ENCODE measurements at regions not wholly inside any gene's neighbourhood (a gene's known extent, or its start where the extent isn't known, plus 50 kb on each side); places are given as distances from the start of the nearest gene placed in this dataset.
"Not testable (repeated sequence)": the region's sequence is repeated elsewhere in the genome, so short reads cannot be mapped to it uniquely, and the experiment has no call there.

- 91% methylated on average over 8 of the region's 9 CpGs for WGBS (ENCODE audit: insufficient coverage)
- not testable (repeated sequence) for H3K4me3 ChIP-seq (ENCODE audit: low read depth, low read length); H3K4me1 ChIP-seq (ENCODE audit: control insufficient read depth, insufficient read depth, low read length); H3K27me3 ChIP-seq (ENCODE audit: control insufficient read depth, insufficient read depth, low read length); H3K36me3 ChIP-seq (ENCODE audit: control insufficient read depth, insufficient read depth, low read length); DNase-seq (ENCODE audit: low read depth in 4 of 6, low spot score in 6 of 6); H3K27ac ChIP-seq (ENCODE audit: low read depth, low read length); H3K9me3 ChIP-seq (ENCODE audit: control insufficient read depth, insufficient read depth, low read length)
These were observed 864.3 kb downstream of the EFNB2 start for GRCh38 chr13:105671131-105671530.

- no peaks in the 10 kb centered on the region for H3K36me3 ChIP-seq (ENCODE audit: control insufficient read depth, insufficient read depth, low read length)
- no peaks in the 10 kb centered on the region for H3K27me3 ChIP-seq (ENCODE audit: control insufficient read depth, insufficient read depth, low read length)
- H3K4me1 ChIP-seq (ENCODE audit: control insufficient read depth, insufficient read depth, low read length) = no peaks in the 10 kb centered on the region
- no peaks in the 10 kb centered on the region for H3K9me3 ChIP-seq (ENCODE audit: control insufficient read depth, insufficient read depth, low read length)
- 100% methylated on average over 2 of the region's 3 CpGs for WGBS (ENCODE audit: insufficient coverage)
- no peak for DNase-seq (ENCODE audit: low read depth in 4 of 6, low spot score in 6 of 6)
- no peak overlapping the region for H3K27ac ChIP-seq (ENCODE audit: low read depth, low read length)
- H3K4me3 ChIP-seq (ENCODE audit: low read depth, low read length) = no peak overlapping the region
These were observed 865.1 kb downstream of the EFNB2 start for GRCh38 chr13:105670179-105670990.

- Histone ChIP-seq H3K4me1 (ENCODE audit: control insufficient read depth, insufficient read depth, low read length) (no peaks in the 10 kb centered on the region), H3K4me3 (ENCODE audit: low read depth, low read length) (no peak overlapping the region), H3K9me3 (ENCODE audit: control insufficient read depth, insufficient read depth, low read length) (no peaks in the 10 kb centered on the region), H3K27me3 (ENCODE audit: control insufficient read depth, insufficient read depth, low read length) (no peaks in the 10 kb centered on the region), H3K36me3 (ENCODE audit: control insufficient read depth, insufficient read depth, low read length) (no peaks in the 10 kb centered on the region), H3K27ac (ENCODE audit: low read depth, low read length) (no peak overlapping the region)
- no CpG with 5 or more reads among the region's 1 CpG for WGBS (ENCODE audit: insufficient coverage)
- DNase-seq (ENCODE audit: low read depth in 4 of 6, low spot score in 6 of 6) = no peak
These were observed 870.2 kb downstream of the EFNB2 start for GRCh38 chr13:105665284-105665683.

GRCh38 chr13:105663182-105663581 lies 872.3 kb downstream of the EFNB2 start:
- Histone ChIP-seq H3K9me3 (ENCODE audit: control insufficient read depth, insufficient read depth, low read length) (no peaks in the 10 kb centered on the region), H3K4me1 (ENCODE audit: control insufficient read depth, insufficient read depth, low read length) (no peaks in the 10 kb centered on the region), H3K27me3 (ENCODE audit: control insufficient read depth, insufficient read depth, low read length) (no peaks in the 10 kb centered on the region), H3K36me3 (ENCODE audit: control insufficient read depth, insufficient read depth, low read length) (no peaks in the 10 kb centered on the region), H3K4me3 (ENCODE audit: low read depth, low read length) (no peak overlapping the region), H3K27ac (ENCODE audit: low read depth, low read length) (no peak overlapping the region)
- DNase-seq (ENCODE audit: low read depth in 4 of 6, low spot score in 6 of 6) = no peak
- 100% methylated on average over 1 of the region's 5 CpGs for WGBS (ENCODE audit: insufficient coverage)

GRCh38 chr13:105660561-105660960 lies 874.9 kb downstream of the EFNB2 start:
- Histone ChIP-seq H3K9me3 (ENCODE audit: control insufficient read depth, insufficient read depth, low read length) (no peaks in the 10 kb centered on the region), H3K27me3 (ENCODE audit: control insufficient read depth, insufficient read depth, low read length) (no peaks in the 10 kb centered on the region), H3K27ac (ENCODE audit: low read depth, low read length) (no peak overlapping the region), H3K36me3 (ENCODE audit: control insufficient read depth, insufficient read depth, low read length) (no peaks in the 10 kb centered on the region), H3K4me3 (ENCODE audit: low read depth, low read length) (no peak overlapping the region), H3K4me1 (ENCODE audit: control insufficient read depth, insufficient read depth, low read length) (no peaks in the 10 kb centered on the region)
- DNase-seq (ENCODE audit: low read depth in 4 of 6, low spot score in 6 of 6) = no peak
- no CpG with 5 or more reads among the region's 3 CpGs for whole genome bisulfite sequencing (ENCODE audit: insufficient coverage)

GRCh38 chr13:105658431-105658830 lies 877.0 kb downstream of the EFNB2 start:
- DNase-seq (ENCODE audit: low read depth in 4 of 6, low spot score in 6 of 6) = no peak

GRCh38 chr13:105655046-105655445 lies 880.4 kb downstream of the EFNB2 start:
- Histone ChIP-seq H3K27me3 (ENCODE audit: control insufficient read depth, insufficient read depth, low read length) (no peaks in the 10 kb centered on the region), H3K4me1 (ENCODE audit: control insufficient read depth, insufficient read depth, low read length) (no peaks in the 10 kb centered on the region), H3K4me3 (ENCODE audit: low read depth, low read length) (no peak overlapping the region), H3K9me3 (ENCODE audit: control insufficient read depth, insufficient read depth, low read length) (no peaks in the 10 kb centered on the region), H3K36me3 (ENCODE audit: control insufficient read depth, insufficient read depth, low read length) (no peaks in the 10 kb centered on the region), H3K27ac (ENCODE audit: low read depth, low read length) (no peak overlapping the region)
- DNase-seq (ENCODE audit: low read depth in 4 of 6, low spot score in 6 of 6) = peak in 1 of 6 donors; percentile 44
- WGBS (ENCODE audit: insufficient coverage) = no CpG with 5 or more reads among the region's 2 CpGs

More at GRCh38 chr13:105658431-105658830, 877.0 kb downstream of the EFNB2 start:
- no peaks in the 10 kb centered on the region for H3K27me3 ChIP-seq (ENCODE audit: control insufficient read depth, insufficient read depth, low read length)
- H3K9me3 ChIP-seq (ENCODE audit: control insufficient read depth, insufficient read depth, low read length) = no peaks in the 10 kb centered on the region
- H3K36me3 ChIP-seq (ENCODE audit: control insufficient read depth, insufficient read depth, low read length) = no peaks in the 10 kb centered on the region
- H3K4me3 ChIP-seq (ENCODE audit: low read depth, low read length) = no peak overlapping the region
- WGBS (ENCODE audit: insufficient coverage) = no CpG with 5 or more reads among the region's 3 CpGs
- no peak overlapping the region for H3K27ac ChIP-seq (ENCODE audit: low read depth, low read length)
- H3K4me1 ChIP-seq (ENCODE audit: control insufficient read depth, insufficient read depth, low read length) = no peaks in the 10 kb centered on the region

GRCh38 chr13:105643966-105644365 lies 891.5 kb downstream of the EFNB2 start:
- 100% methylated on average over 2 of the region's 5 CpGs for WGBS (ENCODE audit: insufficient coverage)
- Histone ChIP-seq H3K36me3 (ENCODE audit: control insufficient read depth, insufficient read depth, low read length) (no peaks in the 10 kb centered on the region), H3K4me3 (ENCODE audit: low read depth, low read length) (no peak overlapping the region), H3K9me3 (ENCODE audit: control insufficient read depth, insufficient read depth, low read length) (no peaks in the 10 kb centered on the region), H3K4me1 (ENCODE audit: control insufficient read depth, insufficient read depth, low read length) (no peaks in the 10 kb centered on the region), H3K27ac (ENCODE audit: low read depth, low read length) (no peak overlapping the region), H3K27me3 (ENCODE audit: control insufficient read depth, insufficient read depth, low read length) (no peaks in the 10 kb centered on the region)
- no peak for DNase-seq (ENCODE audit: low read depth in 4 of 6, low spot score in 6 of 6)

- DNase-seq (ENCODE audit: low read depth in 4 of 6, low spot score in 6 of 6) = no peak
- Histone ChIP-seq H3K27me3 (ENCODE audit: control insufficient read depth, insufficient read depth, low read length) (no peaks in the 10 kb centered on the region), H3K9me3 (ENCODE audit: control insufficient read depth, insufficient read depth, low read length) (no peaks in the 10 kb centered on the region), H3K4me3 (ENCODE audit: low read depth, low read length) (no peak overlapping the region), H3K4me1 (ENCODE audit: control insufficient read depth, insufficient read depth, low read length) (no peaks in the 10 kb centered on the region), H3K27ac (ENCODE audit: low read depth, low read length) (no peak overlapping the region), H3K36me3 (ENCODE audit: control insufficient read depth, insufficient read depth, low read length) (no peaks in the 10 kb centered on the region)
- 93% methylated on average over 3 of the region's 8 CpGs for WGBS (ENCODE audit: insufficient coverage)
These were observed 892.9 kb downstream of the EFNB2 start for GRCh38 chr13:105642511-105642958.

GRCh38 chr13:105641121-105641520 lies 894.3 kb downstream of the EFNB2 start:
- Histone ChIP-seq H3K4me3 (ENCODE audit: low read depth, low read length) (no peak overlapping the region), H3K27ac (ENCODE audit: low read depth, low read length) (no peak overlapping the region), H3K4me1 (ENCODE audit: control insufficient read depth, insufficient read depth, low read length) (no peaks in the 10 kb centered on the region), H3K36me3 (ENCODE audit: control insufficient read depth, insufficient read depth, low read length) (no peaks in the 10 kb centered on the region), H3K9me3 (ENCODE audit: control insufficient read depth, insufficient read depth, low read length) (no peaks in the 10 kb centered on the region), H3K27me3 (ENCODE audit: control insufficient read depth, insufficient read depth, low read length) (no peaks in the 10 kb centered on the region)
- peak in 2 of 6 donors; percentile 39 to 84 for DNase-seq (ENCODE audit: low read depth in 4 of 6, low spot score in 6 of 6)
- 62% methylated on average over 4 of the region's 5 CpGs for WGBS (ENCODE audit: insufficient coverage)
